ENCODE measurements at regions not wholly inside any gene's neighbourhood (a gene's known extent, or its start where the extent isn't known, plus 50 kb on each side); places are given as distances from the start of the nearest gene placed in this dataset.

- TF ChIP-seq POLR2AphosphoS5 (IDR thresholded peaks at IDR 0.05) (no peak), CTCF (IDR thresholded peaks at IDR 0.05) (no peak)
Observed at GRCh38 chr10:1923586-1923985, 186.3 kb upstream of the ADARB2 start.
